ENCODE measurements at regions not wholly inside any gene's neighbourhood (a gene's known extent, or its start where the extent isn't known, plus 50 kb on each side); places are given as distances from the start of the nearest gene placed in this dataset.
"Not testable (repeated sequence)": the region's sequence is repeated elsewhere in the genome, so short reads cannot be mapped to it uniquely, and the experiment has no call there.

DNA sequence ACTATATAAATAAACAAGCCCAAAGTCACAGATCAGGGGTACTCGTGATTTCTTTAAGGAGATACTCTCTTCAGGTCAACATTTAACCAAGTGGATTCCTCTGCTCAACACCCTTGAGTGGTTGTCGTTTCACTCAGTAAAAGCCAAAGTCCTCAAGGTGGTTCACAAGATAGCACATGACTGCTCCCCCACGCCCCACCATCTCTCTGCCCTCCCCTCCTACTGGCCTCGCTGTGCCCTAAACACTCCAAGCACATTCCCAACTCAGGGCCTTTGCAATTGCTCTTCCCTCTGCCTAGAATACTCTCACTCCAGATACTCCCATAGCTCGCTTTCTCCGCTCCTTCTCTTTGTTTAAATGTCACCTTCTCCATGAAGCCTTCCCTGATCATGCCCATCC lies 72.1 kb upstream of the FHIP2A start:
- no peak for DNase-seq (ENCODE audit: low spot score)
- no peaks in the 10 kb centered on the region for H3K9me3 Mint-ChIP-seq
- H3K27me3 Mint-ChIP-seq (ENCODE audit: low read depth): peaks cover 41% of the 10 kb centered on the region
- no peaks in the 10 kb centered on the region for H3K36me3 Mint-ChIP-seq (ENCODE audit: low read depth)
- no peak overlapping the region for H3K4me3 Mint-ChIP-seq
- no peak overlapping the region for H3K27ac Mint-ChIP-seq
- H3K4me1 Mint-ChIP-seq (ENCODE audit: low read depth): peaks cover 3% of the 10 kb centered on the region

DNA sequence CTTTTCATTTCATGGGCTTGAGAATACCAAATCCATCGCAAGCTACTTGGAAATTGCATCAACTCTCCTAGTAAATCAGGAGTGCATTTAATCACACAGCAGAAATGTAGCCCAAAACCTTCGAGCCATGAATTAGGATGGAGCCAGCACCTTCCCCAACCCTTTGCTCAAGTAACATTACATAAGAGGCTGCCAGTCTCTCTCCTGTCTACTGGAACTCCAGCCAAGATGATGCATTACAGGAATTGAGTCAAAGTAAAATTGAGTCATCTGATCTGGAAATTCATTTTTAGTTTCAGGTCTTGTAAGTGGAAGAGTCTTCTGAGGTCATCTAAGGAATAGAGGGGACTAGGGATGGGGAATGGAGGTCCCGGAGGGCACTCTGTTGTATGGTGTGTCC lies 69.7 kb upstream of the FHIP2A start:
- Mint-ChIP-seq H3K36me3 (ENCODE audit: low read depth) (no peaks in the 10 kb centered on the region), H3K4me1 (ENCODE audit: low read depth) (no peaks in the 10 kb centered on the region), H3K9me3 (no peaks in the 10 kb centered on the region), H3K27me3 (ENCODE audit: low read depth) (peaks cover 35% of the 10 kb centered on the region), H3K27ac (no peak overlapping the region), H3K4me3 (no peak overlapping the region)
- DNase-seq (ENCODE audit: low spot score): no peak

DNA sequence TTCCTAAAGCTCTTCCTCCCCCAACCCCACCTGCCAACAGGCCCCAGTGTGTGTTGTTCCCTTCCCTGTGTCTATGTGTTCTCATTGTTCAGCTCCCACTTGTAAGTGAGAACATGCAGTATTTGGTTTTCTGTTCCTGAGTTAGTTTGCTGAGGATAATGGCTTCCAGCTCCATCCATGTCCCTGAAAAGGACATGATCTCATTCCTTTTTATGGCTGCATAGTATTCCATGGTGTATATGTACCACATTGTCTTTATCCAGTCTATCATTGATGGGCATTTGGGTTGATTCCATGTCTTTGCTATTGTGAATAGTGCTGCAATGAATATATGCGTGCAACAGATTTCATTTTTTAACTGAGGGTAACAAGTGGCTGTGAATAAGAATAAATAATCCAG lies 69.0 kb upstream of the FHIP2A start:
- not testable (repeated sequence) for H3K4me3 Mint-ChIP-seq
- peaks cover 32% of the 10 kb centered on the region for H3K27me3 Mint-ChIP-seq (ENCODE audit: low read depth)

DNA sequence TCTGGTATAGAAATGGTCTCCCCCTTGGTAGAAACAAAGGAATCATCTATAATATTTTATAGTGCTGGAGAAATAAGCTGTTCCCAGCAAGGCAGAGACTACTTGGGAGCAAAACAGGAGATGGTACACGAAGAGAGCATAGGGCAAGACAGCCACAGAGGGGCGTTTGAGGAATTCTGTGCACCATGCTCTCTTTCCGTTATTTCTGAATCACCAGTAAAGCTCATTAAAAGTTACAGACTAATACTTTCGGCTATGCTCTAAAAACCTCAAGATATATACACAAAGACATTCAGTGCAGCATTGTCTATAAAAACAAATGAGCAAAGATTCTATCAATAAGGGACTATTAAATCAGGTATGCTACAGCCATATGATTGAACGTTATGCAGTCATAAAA lies 68.5 kb upstream of the FHIP2A start:
- Mint-ChIP-seq H3K36me3 (ENCODE audit: low read depth) (no peaks in the 10 kb centered on the region), H3K9me3 (no peaks in the 10 kb centered on the region), H3K4me1 (ENCODE audit: low read depth) (no peaks in the 10 kb centered on the region), H3K27me3 (ENCODE audit: low read depth) (peaks cover 30% of the 10 kb centered on the region), H3K4me3 (no peak overlapping the region), H3K27ac (no peak overlapping the region)
- no peak for DNase-seq (ENCODE audit: low spot score)

More for the DNA sequence above, 69.0 kb upstream of the FHIP2A start:
- not testable (repeated sequence) for H3K27ac Mint-ChIP-seq; DNase-seq (ENCODE audit: low spot score); H3K4me1 Mint-ChIP-seq (ENCODE audit: low read depth); H3K9me3 Mint-ChIP-seq; H3K36me3 Mint-ChIP-seq (ENCODE audit: low read depth)

DNA sequence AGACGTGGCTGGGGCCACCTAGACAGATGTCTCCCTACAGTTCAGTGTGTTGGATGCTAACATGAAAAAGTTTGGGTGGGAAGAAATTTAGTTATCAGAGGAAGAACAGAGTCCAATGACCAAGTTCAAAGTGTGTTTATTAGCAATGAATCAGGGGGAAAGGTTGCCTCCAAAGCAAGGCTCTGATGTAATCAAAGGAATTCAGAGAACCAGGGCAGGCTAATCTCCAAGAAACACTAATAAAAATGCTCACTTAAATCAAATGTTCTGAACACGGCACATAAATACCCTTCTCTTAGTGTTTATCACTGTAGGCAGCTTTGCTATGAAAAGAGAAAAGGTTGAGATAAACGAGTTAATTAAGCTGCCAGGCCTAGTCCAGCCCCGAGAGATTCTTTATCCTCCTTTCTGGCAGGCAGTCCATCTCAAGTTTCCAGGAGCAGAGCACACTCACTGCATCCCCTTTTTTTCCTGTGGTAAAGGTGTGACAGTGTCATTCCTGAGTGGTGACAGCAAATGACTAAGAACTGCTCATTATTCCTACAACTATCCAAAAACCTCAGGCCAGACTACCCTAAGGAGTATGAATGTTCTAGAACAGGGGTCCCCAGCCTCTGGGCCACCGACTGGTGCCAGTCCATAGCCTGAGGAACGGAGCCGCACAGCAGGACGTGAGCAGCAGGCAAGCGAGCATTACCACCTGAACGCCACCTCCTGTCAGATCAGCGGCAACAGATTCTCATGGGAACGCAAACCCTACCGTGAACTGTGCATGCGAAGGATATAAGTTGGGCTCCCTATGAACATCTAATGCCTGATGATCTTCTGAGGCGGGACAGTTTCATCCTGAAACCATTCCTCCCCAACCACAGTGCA lies 66.9 kb upstream of the FHIP2A start:
- no peak for DNase-seq (ENCODE audit: low spot score)
- Mint-ChIP-seq H3K9me3 (no peaks in the 10 kb centered on the region), H3K36me3 (ENCODE audit: low read depth) (no peaks in the 10 kb centered on the region)

DNA sequence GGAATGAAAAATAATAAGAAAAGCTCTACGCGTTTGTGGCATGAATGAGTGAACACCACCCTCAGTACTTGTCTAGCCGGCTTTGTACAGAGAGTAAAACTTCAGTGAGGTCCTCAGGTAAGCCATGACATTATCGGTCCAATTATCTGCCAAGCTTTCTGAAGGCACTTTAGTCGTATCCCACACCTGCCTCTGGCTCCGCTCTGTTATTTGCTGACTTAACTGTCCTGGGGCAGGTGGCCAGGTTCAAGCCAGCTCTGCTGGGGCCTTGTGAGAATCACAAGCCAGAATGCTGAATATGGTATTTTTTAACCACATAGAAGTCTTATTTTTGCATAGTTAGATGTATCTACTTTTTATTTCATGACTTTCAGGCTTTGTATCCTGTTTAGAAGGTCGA lies 66.0 kb upstream of the FHIP2A start:
- DNase-seq (ENCODE audit: low spot score): no peak
- Mint-ChIP-seq H3K4me3 (no peak overlapping the region), H3K9me3 (no peaks in the 10 kb centered on the region), H3K36me3 (ENCODE audit: low read depth) (no peaks in the 10 kb centered on the region), H3K4me1 (ENCODE audit: low read depth) (no peaks in the 10 kb centered on the region), H3K27ac (no peak overlapping the region), H3K27me3 (ENCODE audit: low read depth) (peaks cover 23% of the 10 kb centered on the region)

More for the DNA sequence above, 66.9 kb upstream of the FHIP2A start:
- Mint-ChIP-seq H3K27me3 (ENCODE audit: low read depth) (peaks cover 21% of the 10 kb centered on the region), H3K4me3 (no peak overlapping the region), H3K4me1 (ENCODE audit: low read depth) (no peaks in the 10 kb centered on the region), H3K27ac (no peak overlapping the region)

DNA sequence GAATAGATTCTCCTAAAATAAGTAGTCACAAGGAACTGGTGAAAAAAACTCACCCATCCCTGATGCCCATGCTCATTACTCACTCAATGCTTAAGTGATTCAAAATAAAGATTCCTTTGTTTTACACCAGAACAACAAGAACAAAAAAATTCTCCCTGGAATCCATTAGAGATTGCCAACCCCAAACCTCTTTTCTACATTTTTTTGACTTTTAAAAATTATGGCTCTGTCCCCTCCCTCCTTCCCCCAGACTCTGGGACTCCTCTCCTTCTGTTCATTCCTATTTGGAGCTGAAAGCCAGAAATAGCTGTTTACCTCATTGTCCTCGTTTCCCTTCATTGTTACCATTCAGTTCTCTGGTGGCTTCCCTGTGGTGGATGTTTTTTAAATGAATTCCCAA lies 63.2 kb upstream of the FHIP2A start:
- no peak for DNase-seq (ENCODE audit: low spot score)
- no peaks in the 10 kb centered on the region for H3K4me1 Mint-ChIP-seq (ENCODE audit: low read depth)
- no peaks in the 10 kb centered on the region for H3K36me3 Mint-ChIP-seq (ENCODE audit: low read depth)

DNA sequence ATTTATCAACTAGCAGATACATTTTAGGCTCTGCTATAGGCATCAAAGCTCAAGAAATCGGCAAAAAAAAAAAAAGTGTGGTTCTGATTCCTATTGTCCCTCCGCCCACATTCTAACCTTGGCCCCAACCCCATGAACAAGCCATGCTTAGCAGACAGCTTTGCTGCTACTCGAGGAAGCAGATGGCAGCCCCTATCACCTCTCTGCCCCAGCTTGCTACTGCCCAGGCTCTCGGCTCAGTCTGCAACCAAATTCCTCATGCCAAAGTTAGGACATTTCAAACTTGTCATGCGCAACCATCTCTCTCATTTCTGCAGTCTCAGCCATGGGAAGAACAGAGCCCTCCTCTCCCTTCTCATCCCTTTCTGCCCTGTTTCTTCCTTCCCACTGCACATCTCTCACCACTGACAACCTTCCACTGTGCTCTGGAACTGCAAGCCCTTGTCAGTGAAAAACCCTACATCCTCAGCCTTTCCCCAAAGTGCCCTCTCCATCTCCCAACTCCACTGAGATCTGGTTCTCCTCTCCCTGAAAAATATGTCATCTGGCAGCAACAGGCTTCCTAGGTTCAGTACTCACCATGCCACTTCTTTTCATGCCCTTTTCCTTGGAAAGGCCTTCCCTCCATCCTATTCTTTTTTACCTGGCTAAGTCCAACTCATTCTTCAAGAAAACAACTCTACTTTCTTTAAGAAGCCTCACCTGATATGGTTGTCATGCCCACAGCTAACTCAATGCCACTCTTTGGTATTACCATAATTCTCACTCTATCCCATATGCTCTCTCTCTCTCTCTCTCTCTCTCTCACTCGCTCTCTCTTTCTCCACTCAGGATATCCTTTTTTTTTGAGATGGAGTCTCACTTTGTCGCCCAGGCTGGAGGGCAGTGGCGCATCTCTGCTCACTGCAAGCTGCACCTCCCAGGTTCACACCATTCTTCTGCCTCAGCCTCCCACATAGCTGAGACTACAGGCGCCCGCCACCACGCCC lies 60.1 kb upstream of the FHIP2A start:
- H3K36me3 Mint-ChIP-seq (ENCODE audit: low read depth): no peaks in the 10 kb centered on the region
- no peaks in the 10 kb centered on the region for H3K4me1 Mint-ChIP-seq (ENCODE audit: low read depth)
- no peaks in the 10 kb centered on the region for H3K9me3 Mint-ChIP-seq
- no peak overlapping the region for H3K27ac Mint-ChIP-seq
- no peak for DNase-seq (ENCODE audit: low spot score)
- peaks cover 49% of the 10 kb centered on the region for H3K27me3 Mint-ChIP-seq (ENCODE audit: low read depth)
- H3K4me3 Mint-ChIP-seq: no peak overlapping the region

More for the DNA sequence above, 63.2 kb upstream of the FHIP2A start:
- Mint-ChIP-seq H3K4me3 (no peak overlapping the region), H3K9me3 (no peaks in the 10 kb centered on the region), H3K27me3 (ENCODE audit: low read depth) (peaks cover 33% of the 10 kb centered on the region), H3K27ac (no peak overlapping the region)

DNA sequence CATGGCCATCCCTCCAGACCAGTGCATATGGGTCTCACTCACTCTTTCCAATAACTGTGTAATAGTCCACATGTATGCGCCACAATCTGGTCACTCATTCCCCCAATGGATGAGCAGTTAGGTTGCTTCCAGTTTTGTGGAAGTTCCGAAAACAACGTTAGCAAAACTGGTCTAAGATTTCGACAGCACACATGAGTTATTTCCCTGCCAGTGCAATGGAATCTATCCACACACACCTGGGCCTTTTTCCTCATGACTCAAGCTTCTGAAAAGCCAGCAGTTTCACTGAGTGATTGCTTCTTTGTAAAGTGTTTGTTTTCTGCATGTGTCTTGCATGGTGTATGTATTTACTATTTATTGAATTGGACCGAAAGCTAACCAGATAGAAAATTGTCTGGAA lies 58.8 kb upstream of the FHIP2A start:
- Mint-ChIP-seq H3K4me3 (no peak overlapping the region), H3K36me3 (ENCODE audit: low read depth) (no peaks in the 10 kb centered on the region), H3K4me1 (ENCODE audit: low read depth) (peaks cover 5% of the 10 kb centered on the region), H3K27me3 (ENCODE audit: low read depth) (peaks cover 58% of the 10 kb centered on the region), H3K27ac (no peak overlapping the region), H3K9me3 (no peaks in the 10 kb centered on the region)
- DNase-seq (ENCODE audit: low spot score): no peak

DNA sequence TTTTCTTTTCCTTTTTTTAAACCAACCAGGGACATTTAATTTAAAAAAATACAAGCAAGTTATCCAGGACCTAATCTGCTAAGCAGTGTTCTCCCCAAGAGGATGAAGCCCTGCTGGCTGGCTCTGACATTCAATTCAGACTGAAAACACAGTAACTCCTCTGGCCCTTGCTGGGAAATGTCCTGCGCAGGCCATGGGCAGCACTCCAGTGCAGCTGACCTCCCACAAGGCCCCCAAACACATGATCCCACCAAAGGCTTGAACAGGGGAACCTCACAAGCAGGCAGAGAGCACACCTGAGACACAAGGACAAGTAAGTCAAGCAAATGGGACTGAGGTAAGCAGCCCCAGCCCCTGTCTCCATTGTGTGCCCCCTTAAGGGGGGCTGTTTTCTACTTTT lies 56.9 kb upstream of the FHIP2A start:
- Mint-ChIP-seq H3K36me3 (ENCODE audit: low read depth) (no peaks in the 10 kb centered on the region), H3K9me3 (no peaks in the 10 kb centered on the region), H3K4me1 (ENCODE audit: low read depth) (peaks cover 7% of the 10 kb centered on the region), H3K4me3 (no peak overlapping the region), H3K27me3 (ENCODE audit: low read depth) (peaks cover 71% of the 10 kb centered on the region), H3K27ac (no peak overlapping the region)
- no peak for DNase-seq (ENCODE audit: low spot score)

DNA sequence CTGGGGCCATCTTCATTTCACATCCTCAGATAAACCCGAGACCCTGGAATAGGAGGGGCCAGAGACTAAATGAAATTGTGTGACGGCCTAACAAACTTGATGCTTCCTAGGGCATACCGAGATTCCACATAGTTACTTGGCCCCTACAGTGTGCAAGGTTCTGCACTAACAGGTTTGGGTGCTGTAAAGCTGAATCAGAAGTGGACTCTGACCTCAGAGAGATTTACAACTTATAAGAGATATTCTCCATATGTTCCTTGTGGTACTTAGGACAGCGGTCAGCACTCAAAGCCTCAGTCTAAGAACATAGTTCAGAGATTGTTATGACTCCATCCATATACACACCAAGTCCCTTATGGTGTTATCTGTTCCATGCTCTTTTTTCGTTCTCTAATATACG lies 55.1 kb upstream of the FHIP2A start:
- Mint-ChIP-seq H3K4me3 (peak overlapping the region; percentile 16), H3K27me3 (ENCODE audit: low read depth) (peaks cover 67% of the 10 kb centered on the region)

DNA sequence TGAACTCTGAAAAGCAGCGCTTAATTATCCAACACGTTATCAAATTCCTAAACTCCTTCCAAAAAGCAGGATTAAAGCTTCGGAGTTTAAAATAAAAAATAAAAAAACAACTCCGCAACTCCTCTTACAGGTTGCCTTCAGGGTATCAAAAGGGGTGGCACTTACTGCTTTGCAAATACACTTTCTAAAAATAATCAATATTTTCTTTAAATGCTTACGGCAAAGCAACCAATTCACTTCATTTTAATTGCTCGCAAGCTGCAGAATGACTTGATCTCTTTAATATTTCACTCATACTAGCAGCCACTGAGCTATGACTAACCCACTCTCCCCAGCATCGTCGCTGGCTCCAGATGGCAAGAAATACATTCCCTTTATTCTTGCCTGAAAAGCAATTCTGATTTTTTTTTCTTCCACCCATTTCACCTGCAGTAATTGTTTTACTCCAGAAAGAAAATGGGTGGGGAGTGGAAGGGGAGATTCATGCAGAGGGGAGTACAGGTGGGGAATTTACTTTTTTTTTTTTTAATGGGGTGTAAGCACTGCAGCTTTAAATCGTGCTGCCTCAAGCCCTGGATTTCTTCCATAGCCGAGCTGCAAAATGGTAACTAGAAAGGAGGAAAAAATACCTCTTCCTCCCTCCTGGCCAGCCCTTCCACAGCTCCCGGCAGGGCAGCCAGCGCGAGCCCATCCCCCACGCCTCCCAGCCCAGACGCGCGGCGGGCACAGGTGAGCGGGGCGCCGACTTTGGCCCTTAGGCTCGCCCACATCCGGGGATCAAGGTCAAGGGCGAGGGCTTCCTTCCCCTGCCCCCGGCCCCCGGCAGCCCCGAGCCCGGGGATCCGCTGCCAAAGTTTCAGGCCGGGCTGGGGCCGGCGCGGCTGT lies 54.2 kb upstream of the FHIP2A start:
- Mint-ChIP-seq H3K4me3 (peak overlapping the region; percentile 76), H3K9me3 (no peaks in the 10 kb centered on the region), H3K4me1 (ENCODE audit: low read depth) (peaks cover 15% of the 10 kb centered on the region), H3K36me3 (ENCODE audit: low read depth) (no peaks in the 10 kb centered on the region), H3K27ac (no peak overlapping the region), H3K27me3 (ENCODE audit: low read depth) (peaks cover 63% of the 10 kb centered on the region)
- DNase-seq (ENCODE audit: low spot score): no peak

More for the DNA sequence above, 55.1 kb upstream of the FHIP2A start:
- Mint-ChIP-seq H3K27ac (no peak overlapping the region), H3K36me3 (ENCODE audit: low read depth) (no peaks in the 10 kb centered on the region), H3K9me3 (no peaks in the 10 kb centered on the region), H3K4me1 (ENCODE audit: low read depth) (peaks cover 15% of the 10 kb centered on the region)
- DNase-seq (ENCODE audit: low spot score): no peak

DNA sequence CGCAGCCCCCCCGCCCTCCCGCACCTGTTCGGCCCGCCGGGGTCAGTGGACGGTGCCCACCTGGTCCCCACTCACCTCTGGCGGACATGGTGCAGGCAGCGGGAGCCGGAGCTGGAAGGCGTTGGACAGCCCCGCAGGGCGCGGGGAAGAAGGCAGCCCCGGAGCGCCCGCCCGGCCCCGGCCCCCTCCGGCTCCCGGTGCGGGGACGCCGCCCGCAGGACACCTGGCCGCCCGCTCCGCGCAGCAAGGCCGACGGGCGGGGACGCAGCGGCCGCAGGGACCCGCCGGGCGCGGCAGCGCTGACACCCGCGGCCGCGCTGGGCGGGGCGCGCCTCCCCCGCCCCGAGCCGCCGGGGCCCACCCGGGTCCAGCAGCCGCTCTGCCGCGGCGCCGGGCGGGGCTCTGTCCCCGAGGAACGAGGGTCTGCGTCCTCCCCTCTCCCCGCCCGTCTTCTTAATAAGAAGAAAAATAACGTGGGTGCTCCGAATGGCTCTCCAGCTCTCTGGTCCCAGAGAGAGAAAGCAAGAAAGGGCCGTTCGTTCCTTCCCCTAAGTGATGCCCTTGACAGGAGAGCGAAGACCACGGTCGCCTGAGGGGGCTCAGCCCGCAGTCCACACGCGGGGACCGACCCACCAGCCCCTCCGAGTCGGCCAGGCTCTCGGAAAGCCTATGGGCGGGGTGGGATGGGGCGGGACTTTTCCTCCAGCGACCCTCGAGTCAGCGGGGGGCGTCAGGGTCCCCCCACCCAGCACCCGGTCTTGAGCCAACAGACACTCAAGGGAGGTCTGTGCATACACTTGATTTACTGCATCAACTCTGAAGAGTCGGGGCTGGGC lies 53.4 kb upstream of the FHIP2A start:
- Mint-ChIP-seq H3K36me3 (ENCODE audit: low read depth) (no peaks in the 10 kb centered on the region), H3K9me3 (no peaks in the 10 kb centered on the region), H3K4me1 (ENCODE audit: low read depth) (peaks cover 20% of the 10 kb centered on the region), H3K27ac (no peak overlapping the region), H3K4me3 (peak overlapping the region; percentile 63), H3K27me3 (ENCODE audit: low read depth) (peaks cover 60% of the 10 kb centered on the region)
- no peak for DNase-seq (ENCODE audit: low spot score)
